AG04449 (cell line): ENCODE measurements at regions not wholly inside any gene's neighbourhood (a gene's known extent, or its start where the extent isn't known, plus 50 kb on each side); places are given as distances from the start of the nearest gene placed in this dataset.

Experiments used
- CTCF ChIA-PET: fragments of 350-600 bp; formaldehyde crosslinking; extraction: SDS; loops from one replicate; lab custom pipeline; 2021; ENCODE audit warnings: antibody characterized with exemption; lab: Yijun Ruan, JAX
- POLR2A ChIA-PET: fragments of 400-600, 350-600 bp; formaldehyde crosslinking; extraction: SDS; loops from one replicate; lab custom pipeline; 2020; ENCODE audit warnings: antibody characterized with exemption, inconsistent platforms; lab: Yijun Ruan, JAX
- DNase-seq: peaks from one replicate; pipeline ENCODE4 v3.0.0-alpha.2; 2010; ENCODE audit warnings: low read depth, low spot score
- H3K4me3 ChIP-seq: 2 replicates; pipeline ENCODE4 v1.5.1; 2011; ENCODE audit warnings: low read depth, mild to moderate bottlenecking, control low read depth, low read length
- TF ChIP-seq, protein P1 (sequence below): IDR thresholded peaks from one replicate; pipeline ENCODE4 v1.5.1; 2011; ENCODE audit warnings: mild to moderate bottlenecking, moderate library complexity, low read length, control low read depth, inconsistent platforms; ENCODE audit not compliant: insufficient read depth; ENCODE audit errors: missing control alignments

- POLR2A ChIA-PET = no interaction called here
- CTCF ChIA-PET = no interaction called here
- TF ChIP-seq, protein P1, sequence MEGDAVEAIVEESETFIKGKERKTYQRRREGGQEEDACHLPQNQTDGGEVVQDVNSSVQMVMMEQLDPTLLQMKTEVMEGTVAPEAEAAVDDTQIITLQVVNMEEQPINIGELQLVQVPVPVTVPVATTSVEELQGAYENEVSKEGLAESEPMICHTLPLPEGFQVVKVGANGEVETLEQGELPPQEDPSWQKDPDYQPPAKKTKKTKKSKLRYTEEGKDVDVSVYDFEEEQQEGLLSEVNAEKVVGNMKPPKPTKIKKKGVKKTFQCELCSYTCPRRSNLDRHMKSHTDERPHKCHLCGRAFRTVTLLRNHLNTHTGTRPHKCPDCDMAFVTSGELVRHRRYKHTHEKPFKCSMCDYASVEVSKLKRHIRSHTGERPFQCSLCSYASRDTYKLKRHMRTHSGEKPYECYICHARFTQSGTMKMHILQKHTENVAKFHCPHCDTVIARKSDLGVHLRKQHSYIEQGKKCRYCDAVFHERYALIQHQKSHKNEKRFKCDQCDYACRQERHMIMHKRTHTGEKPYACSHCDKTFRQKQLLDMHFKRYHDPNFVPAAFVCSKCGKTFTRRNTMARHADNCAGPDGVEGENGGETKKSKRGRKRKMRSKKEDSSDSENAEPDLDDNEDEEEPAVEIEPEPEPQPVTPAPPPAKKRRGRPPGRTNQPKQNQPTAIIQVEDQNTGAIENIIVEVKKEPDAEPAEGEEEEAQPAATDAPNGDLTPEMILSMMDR = no peak
- H3K4me3 ChIP-seq = no peak overlapping the region
- DNase-seq = no peak
Observed at GRCh38 chr22:47257566-47257965, 495.1 kb downstream of the TBC1D22A start.

- ChIA-PET POLR2A (no interaction called here), CTCF (no interaction called here)
- no peak for DNase-seq
- TF ChIP-seq, protein P1 = no peak
- H3K4me3 ChIP-seq = no peak overlapping the region
Observed at GRCh38 chr22:47251911-47252310, 489.5 kb downstream of the TBC1D22A start.

- ChIA-PET CTCF (no interaction called here), POLR2A (no interaction called here)
- TF ChIP-seq, protein P1 = no peak
- H3K4me3 ChIP-seq = no peak overlapping the region
- DNase-seq = no peak
Observed at GRCh38 chr22:47250995-47251765, 488.7 kb downstream of the TBC1D22A start.

DNA sequence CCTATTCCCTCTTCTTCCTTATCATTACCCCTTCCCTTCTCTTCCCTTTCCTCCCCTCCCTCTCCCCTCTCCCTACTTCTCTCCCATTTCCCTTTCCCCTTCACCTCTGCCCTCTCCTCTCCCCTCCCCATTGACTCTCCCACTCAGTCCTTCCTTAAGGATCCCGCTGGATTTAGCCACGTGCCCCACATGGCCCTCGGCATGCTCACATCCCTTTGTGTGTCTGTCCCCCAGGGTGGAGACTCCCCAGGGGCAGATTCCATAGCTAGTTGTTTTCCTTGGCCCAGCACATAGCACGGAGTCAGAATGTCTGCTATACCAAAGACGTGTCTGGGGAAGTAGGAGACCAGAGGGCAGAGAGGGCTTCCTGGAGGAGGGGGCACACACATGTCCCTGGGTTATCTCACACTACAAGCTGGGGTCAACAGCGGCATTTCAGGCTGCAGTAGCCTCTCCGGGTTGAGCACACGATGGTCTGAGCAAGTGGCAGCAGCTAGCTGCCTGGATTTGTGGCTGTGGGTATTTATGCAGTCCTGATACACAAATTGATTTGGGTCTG is 487.0 kb downstream of the TBC1D22A start:
- TF ChIP-seq, protein P1 = no peak
- CTCF ChIA-PET = no interaction called here
- DNase-seq = no peak
- no peak overlapping the region for H3K4me3 ChIP-seq
- POLR2A ChIA-PET = no interaction called here

GRCh38 chr22:47248925-47249324 is 486.5 kb downstream of the TBC1D22A start:
- no peak for DNase-seq
- no peak overlapping the region for H3K4me3 ChIP-seq
- ChIA-PET CTCF (no interaction called here), POLR2A (no interaction called here)
- TF ChIP-seq, protein P1 = no peak

DNA sequence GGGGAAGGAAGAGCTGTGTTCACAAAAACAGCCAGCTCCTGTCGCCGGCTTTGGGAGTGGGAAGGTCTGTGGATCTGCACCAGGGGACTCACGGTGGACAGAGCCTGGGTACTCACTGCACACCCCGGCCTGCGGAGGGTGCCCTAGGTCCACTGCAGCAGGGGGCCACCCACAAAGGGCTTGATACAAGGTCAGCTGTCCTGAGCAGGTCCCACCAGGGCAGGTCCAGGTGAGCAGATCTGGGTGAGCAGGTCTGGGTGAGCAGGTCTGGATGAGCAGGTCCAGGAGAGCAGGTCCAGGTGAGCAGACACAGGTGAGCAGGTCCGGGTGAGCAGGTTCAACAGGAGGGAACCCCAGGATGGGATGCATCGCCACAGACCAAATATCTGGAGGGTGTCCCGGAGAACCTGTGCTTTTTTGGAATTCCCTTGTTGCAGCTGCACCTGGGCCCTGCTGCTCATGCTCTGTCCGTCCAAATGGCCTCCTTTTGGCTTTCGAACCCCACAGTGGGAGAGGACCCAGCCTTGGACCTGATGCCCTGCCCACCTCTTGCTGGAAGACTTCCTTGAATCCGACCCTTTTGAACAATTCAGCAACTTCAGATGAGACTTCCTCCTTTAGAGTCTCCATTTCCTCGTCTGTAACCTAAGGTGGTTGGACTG is 485.3 kb downstream of the TBC1D22A start:
- TF ChIP-seq, protein P1 = no peak
- H3K4me3 ChIP-seq = no peak overlapping the region
- DNase-seq = no peak
- CTCF ChIA-PET = no interaction called here
- POLR2A ChIA-PET = no interaction called here
